ENCODE measurements at regions not wholly inside any gene's neighbourhood (a gene's known extent, or its start where the extent isn't known, plus 50 kb on each side); places are given as distances from the start of the nearest gene placed in this dataset.

GRCh38 chr4:23238848-23239247 is 546.1 kb downstream of the GBA3 start:
- DNase-seq, result no peak

- no peak for DNase-seq
Observed at GRCh38 chr4:23237771-23238170, 545.0 kb downstream of the GBA3 start.

- no peak for DNase-seq
Observed at GRCh38 chr4:23235628-23236390, 543.1 kb downstream of the GBA3 start.

- DNase-seq, result no peak
Observed at GRCh38 chr4:23234716-23235115, 542.0 kb downstream of the GBA3 start.

GRCh38 chr4:23234018-23234417 is 541.3 kb downstream of the GBA3 start:
- DNase-seq, result no peak

- no peak for DNase-seq
Observed at GRCh38 chr4:23233596-23233995, 540.9 kb downstream of the GBA3 start.

GRCh38 chr4:23232987-23233386 is 540.2 kb downstream of the GBA3 start:
- no peak for DNase-seq

GRCh38 chr4:23225564-23225963 is 532.8 kb downstream of the GBA3 start:
- no peak for DNase-seq

- no peak for DNase-seq
Observed at GRCh38 chr4:23224684-23225420, 532.1 kb downstream of the GBA3 start.

GRCh38 chr4:23220911-23221310 is 528.2 kb downstream of the GBA3 start:
- no peak for DNase-seq

GRCh38 chr4:23219779-23220408 is 527.2 kb downstream of the GBA3 start:
- no peak for DNase-seq

GRCh38 chr4:23213198-23213597 is 520.5 kb downstream of the GBA3 start:
- DNase-seq, result no peak

GRCh38 chr4:23212558-23212957 is 519.8 kb downstream of the GBA3 start:
- DNase-seq, result no peak

GRCh38 chr4:23207059-23207458 is 514.3 kb downstream of the GBA3 start:
- DNase-seq, result no peak

GRCh38 chr4:23202712-23203247 is 510.0 kb downstream of the GBA3 start:
- no peak for DNase-seq

- DNase-seq, result no peak
Observed at GRCh38 chr4:23194751-23195150, 502.0 kb downstream of the GBA3 start.

GRCh38 chr4:23174179-23174578 is 481.4 kb downstream of the GBA3 start:
- DNase-seq, result no peak

GRCh38 chr4:23171976-23172375 is 479.2 kb downstream of the GBA3 start:
- DNase-seq, result no peak

GRCh38 chr4:23169608-23170311 is 477.0 kb downstream of the GBA3 start:
- DNase-seq, result no peak

GRCh38 chr4:23166919-23167318 is 474.2 kb downstream of the GBA3 start:
- no peak for DNase-seq

GRCh38 chr4:23166407-23166806 is 473.7 kb downstream of the GBA3 start:
- DNase-seq, result no peak

GRCh38 chr4:23165669-23166068 is 472.9 kb downstream of the GBA3 start:
- DNase-seq, result no peak

All from T-helper 2 cell (primary cell).